ENCODE measurements at regions not wholly inside any gene's neighbourhood (a gene's known extent, or its start where the extent isn't known, plus 50 kb on each side); places are given as distances from the start of the nearest gene placed in this dataset.

- H3K9me2 ChIP-seq (ENCODE audit: insufficient read depth, low read length) = no peaks in the 10 kb centered on the region
- no peak overlapping the region for H3K4me3 ChIP-seq (ENCODE audit: low read length)
- no peak overlapping the region for H2AFZ ChIP-seq (ENCODE audit: low read depth, low read length)
- no peak overlapping the region for H3K9ac ChIP-seq (ENCODE audit: low read length)
- no peaks in the 10 kb centered on the region for H3F3A ChIP-seq (ENCODE audit: insufficient read depth, low read length, poor library complexity, severe bottlenecking)
- H3K36me3 ChIP-seq (ENCODE audit: insufficient read depth, low read length) = no peaks in the 10 kb centered on the region
- TF ChIP-seq EZH2 (IDR thresholded peaks at IDR 0.05; ENCODE audit: borderline replicate concordance, insufficient read depth, low read length, poor library complexity, severe bottlenecking) (no peak), TAF1 (IDR thresholded peaks at IDR 0.05; ENCODE audit: low read depth) (no peak), CTCF (IDR thresholded peaks at IDR 0.05; ENCODE audit: poor library complexity, severe bottlenecking) (no peak), POLR2AphosphoS5 (IDR thresholded peaks at IDR 0.05) (no peak), EP300 (conservative IDR thresholded peaks at IDR 0.05; ENCODE audit: poor library complexity, severe bottlenecking) (no peak), RAD21 (conservative IDR thresholded peaks at IDR 0.05) (no peak), REST (IDR thresholded peaks at IDR 0.05; ENCODE audit: borderline replicate concordance) (no peak), MXI1 (conservative IDR thresholded peaks at IDR 0.05; ENCODE audit: poor library complexity, severe bottlenecking) (no peak), SMC3 (conservative IDR thresholded peaks at IDR 0.05; ENCODE audit: poor library complexity) (no peak)
- H3K79me2 ChIP-seq (replicated peaks; ENCODE audit: insufficient read depth, low read length) = no peaks in the 10 kb centered on the region
- H4K20me1 ChIP-seq (ENCODE audit: insufficient read depth) = no peaks in the 10 kb centered on the region
- H3K9me3 ChIP-seq (ENCODE audit: low read length) = no peaks in the 10 kb centered on the region
- H3K27ac ChIP-seq (ENCODE audit: low read length) = no peak overlapping the region
- no peak overlapping the region for H3K4me2 ChIP-seq (ENCODE audit: low read length)
- no peaks in the 10 kb centered on the region for H3K27me3 ChIP-seq (ENCODE audit: insufficient read depth, low read depth, low read length)
Measured at GRCh38 chr3:145519398-145520047, 641.5 kb downstream of the PLOD2 start.

- Histone ChIP-seq H3K27me3 (ENCODE audit: insufficient read depth, low read depth, low read length) (no peaks in the 10 kb centered on the region), H4K20me1 (ENCODE audit: insufficient read depth) (no peaks in the 10 kb centered on the region), H3K27ac (ENCODE audit: low read length) (no peak overlapping the region), H3K79me2 (replicated peaks; ENCODE audit: insufficient read depth, low read length) (no peaks in the 10 kb centered on the region), H3K4me2 (ENCODE audit: low read length) (no peak overlapping the region), H3K9me2 (ENCODE audit: insufficient read depth, low read length) (no peaks in the 10 kb centered on the region), H3K9ac (ENCODE audit: low read length) (no peak overlapping the region), H3K4me3 (ENCODE audit: low read length) (no peak overlapping the region), H2AFZ (ENCODE audit: low read depth, low read length) (no peak overlapping the region), H3F3A (ENCODE audit: insufficient read depth, low read length, poor library complexity, severe bottlenecking) (no peaks in the 10 kb centered on the region), H3K9me3 (ENCODE audit: low read length) (no peaks in the 10 kb centered on the region), H3K36me3 (ENCODE audit: insufficient read depth, low read length) (no peaks in the 10 kb centered on the region)
- TF ChIP-seq REST (IDR thresholded peaks at IDR 0.05; ENCODE audit: borderline replicate concordance) (no peak), EP300 (conservative IDR thresholded peaks at IDR 0.05; ENCODE audit: poor library complexity, severe bottlenecking) (no peak), EZH2 (IDR thresholded peaks at IDR 0.05; ENCODE audit: borderline replicate concordance, insufficient read depth, low read length, poor library complexity, severe bottlenecking) (no peak), RAD21 (conservative IDR thresholded peaks at IDR 0.05) (no peak), CTCF (IDR thresholded peaks at IDR 0.05; ENCODE audit: poor library complexity, severe bottlenecking) (no peak), MXI1 (conservative IDR thresholded peaks at IDR 0.05; ENCODE audit: poor library complexity, severe bottlenecking) (no peak), POLR2AphosphoS5 (IDR thresholded peaks at IDR 0.05) (no peak), TAF1 (IDR thresholded peaks at IDR 0.05; ENCODE audit: low read depth) (no peak), SMC3 (conservative IDR thresholded peaks at IDR 0.05; ENCODE audit: poor library complexity) (no peak)
Measured at GRCh38 chr3:145522179-145522578, 638.8 kb downstream of the PLOD2 start.
